ENCODE measurements at regions not wholly inside any gene's neighbourhood (a gene's known extent, or its start where the extent isn't known, plus 50 kb on each side); places are given as distances from the start of the nearest gene placed in this dataset.

DNA sequence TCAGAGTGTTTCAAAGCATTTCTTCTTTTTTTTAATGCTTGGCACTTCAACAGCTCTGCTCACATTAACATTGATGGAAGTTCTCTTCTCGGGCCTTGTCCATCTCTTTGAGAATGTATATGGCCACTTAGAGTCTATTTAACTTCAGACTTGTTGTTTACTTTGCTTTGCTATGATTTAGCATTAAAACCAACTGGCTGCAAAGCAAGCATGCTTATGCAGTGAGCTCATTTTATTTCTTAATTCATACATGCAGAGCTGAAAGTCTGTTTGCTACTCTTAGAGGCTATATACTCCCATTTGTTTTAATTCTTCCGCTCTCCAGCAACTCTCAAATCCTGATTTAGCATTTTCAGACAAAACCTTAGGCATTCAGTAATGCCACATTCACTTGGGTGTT, 107.6 kb upstream of the PACRGL start:
- DNase-seq (ENCODE audit: extremely low read depth in 1 of 4, low spot score in 3 of 4) (no peak), FAIRE-seq (no peak), ATAC-seq (no peak)
- intact Hi-C loops (cut with micrococcal nuclease) (no loop called here), in situ Hi-C loops (cut with MboI) (no loop called here)
- H4K20me1 ChIP-seq (replicated peaks; ENCODE audit: control insufficient read depth, insufficient read depth, low read length): no peaks in the 10 kb centered on the region
- WGBS (ENCODE audit: insufficient coverage, low coverage, missing lambda C conversion rate): 15% methylated on average over 2 of the region's 2 CpGs
- no peaks in the 10 kb centered on the region for H3K79me2 ChIP-seq (ENCODE audit: control insufficient read depth, insufficient read depth, low read length)
- ChIA-PET CTCF (ENCODE audit: low intra/inter-chr PET ratio) (no interaction called here), POLR2A (no interaction called here)
- no peak overlapping the region for H3K4me3 ChIP-seq
- H3K36me3 ChIP-seq (ENCODE audit: control insufficient read depth, insufficient read depth, low read length): no peaks in the 10 kb centered on the region
- H2AFZ ChIP-seq (ENCODE audit: low read depth, low read length): no peak overlapping the region
- H3K9me3 ChIP-seq (replicated peaks; ENCODE audit: control insufficient read depth, insufficient read depth, low read depth, low read length): no peaks in the 10 kb centered on the region
- H3K27me3 ChIP-seq (ENCODE audit: control insufficient read depth in 2 of 2, insufficient read depth in 2 of 2, low read length in 2 of 2): no peaks in the 10 kb centered on the region
- H3K4me1 ChIP-seq (replicated peaks in 1 of 2; ENCODE audit: control insufficient read depth in 2 of 2, insufficient read depth in 2 of 2, low read length in 2 of 2): no peaks in the 10 kb centered on the region
- no peak overlapping the region for H3K27ac ChIP-seq (ENCODE audit: extremely low read depth, low read depth, low read length)
- no TSS peak for BruUV-seq (replicated peaks)
- no peak overlapping the region for H3K9ac ChIP-seq (ENCODE audit: insufficient read depth in 1 of 2, low read depth in 2 of 2, low read length in 2 of 2)
- H3K4me2 ChIP-seq (ENCODE audit: insufficient read depth, low read length): no peak overlapping the region
- H3K9me1 ChIP-seq (ENCODE audit: control insufficient read depth, insufficient read depth, low read length): no peaks in the 10 kb centered on the region
- TF ChIP-seq THRAP3 (IDR thresholded peaks at IDR 0.05; ENCODE audit: borderline replicate concordance): no peak
- TF ChIP-seq TFE3 (CRISPR knock-in tag; IDR thresholded peaks at IDR 0.05): no peak
- TF ChIP-seq BMI1 (IDR thresholded peaks at IDR 0.05; ENCODE audit: low read length): no peak
- TF ChIP-seq SIN3B (IDR thresholded peaks at IDR 0.05; ENCODE audit: low read depth): no peak
- no peak for TF ChIP-seq CREM (IDR thresholded peaks at IDR 0.05; ENCODE audit: low read depth)
- TF ChIP-seq SREBF1 (IDR thresholded peaks at IDR 0.05; ENCODE audit: borderline replicate concordance, low read depth, low read length): no peak
- no peak for TF ChIP-seq ATF4 (CRISPR knock-in tag; IDR thresholded peaks at IDR 0.05)
- no peak for TF ChIP-seq MAFK (IDR thresholded peaks at IDR 0.05; ENCODE audit: low read length)
- TF ChIP-seq ZNF830 (CRISPR knock-in tag; IDR thresholded peaks at IDR 0.05): no peak
- TF ChIP-seq TCFL5 (CRISPR knock-in tag; conservative IDR thresholded peaks at IDR 0.05): no peak
- TF ChIP-seq RERE (CRISPR knock-in tag; IDR thresholded peaks at IDR 0.05; ENCODE audit: borderline replicate concordance): no peak
- no peak for TF ChIP-seq CC2D1A (IDR thresholded peaks at IDR 0.05)
- TF ChIP-seq BRCA1 (IDR thresholded peaks at IDR 0.05): no peak
- no peak for TF ChIP-seq BRCA1 (CRISPR knock-in tag; IDR thresholded peaks at IDR 0.05)
- TF ChIP-seq ARID3A (IDR thresholded peaks at IDR 0.05; ENCODE audit: borderline replicate concordance, low read depth, low read length): no peak
